Liver (tissue), 8 donors: ENCODE measurements at regions not wholly inside any gene's neighbourhood (a gene's known extent, or its start where the extent isn't known, plus 50 kb on each side); places are given as distances from the start of the nearest gene placed in this dataset.

Experiments used
- DNase-seq: peaks from one replicate; pipeline ENCODE4 v3.0.0-alpha.2; 2017; ENCODE audit warnings: low spot score
- H3K27ac ChIP-seq, 2 donors: one replicate each; pipeline ENCODE4 v1.7.0; 2013; ENCODE audit warnings: inconsistent platforms in 2 of 2, low read length in 2 of 2, control low read depth in 1 of 2, low read depth in 1 of 2, mild to moderate bottlenecking in 1 of 2
- H3K27me3 ChIP-seq, 4 donors: one replicate each; pipeline versions ENCODE4 v1.6.1 to v1.7.0; 2013; ENCODE audit warnings: low read length in 3 of 4, inconsistent platforms in 1 of 4, mild to moderate bottlenecking in 1 of 4, moderate library complexity in 1 of 4; ENCODE audit not compliant: control insufficient read depth in 4 of 4, insufficient read depth in 4 of 4
- H3K36me3 ChIP-seq, 4 donors: one replicate each; pipeline versions ENCODE4 v1.6.1 to v1.7.0; 2013; ENCODE audit warnings: low read length in 3 of 4, mild to moderate bottlenecking in 3 of 4, low read depth in 1 of 4, moderate library complexity in 1 of 4; ENCODE audit not compliant: control insufficient read depth in 4 of 4, insufficient read depth in 3 of 4
- H3K4me1 ChIP-seq, 4 donors: one replicate each; pipeline versions ENCODE4 v1.6.1 to v1.7.0; 2013; ENCODE audit warnings: low read length in 3 of 4, mild to moderate bottlenecking in 3 of 4, moderate library complexity in 1 of 4; ENCODE audit not compliant: control insufficient read depth in 4 of 4, insufficient read depth in 4 of 4
- H3K4me3 ChIP-seq, 3 donors: one replicate each; pipeline versions ENCODE4 v1.6.1 to v1.7.0; 2013; ENCODE audit warnings: low read length in 3 of 3, control low read depth in 1 of 3, low read depth in 1 of 3, mild to moderate bottlenecking in 1 of 3
- H3K9ac ChIP-seq, 2 donors: one replicate each; pipeline ENCODE4 v1.7.0; 2013; ENCODE audit warnings: low read length in 2 of 2, mild to moderate bottlenecking in 2 of 2, moderate library complexity in 2 of 2, control low read depth in 1 of 2, low read depth in 1 of 2
- H3K9me3 ChIP-seq, 4 donors: one replicate each; pipeline versions ENCODE4 v1.6.1 to v1.7.0; 2013; ENCODE audit warnings: low read length in 3 of 4; ENCODE audit not compliant: control insufficient read depth in 4 of 4
- ATF3 ChIP-seq: IDR thresholded peaks from 2 replicates; pipeline ENCODE4 v1.6.1; 2016; ENCODE audit warnings: antibody characterized with exemption
- CTCF ChIP-seq: fragments of 150-350 bp; IDR thresholded peaks from 2 replicates; pipeline ENCODE4 v1.5.1; 2017; ENCODE audit warnings: improper control_type of control experiment, low read depth, low read length; ENCODE audit not compliant: missing input control
- EGR1 ChIP-seq, 2 donors: IDR thresholded peaks; 2 replicates each; pipeline ENCODE4 v1.6.1; 2016 to 2018; ENCODE audit warnings: antibody characterized with exemption in 2 of 2, low read depth in 2 of 2
- FOXA1 ChIP-seq: IDR thresholded peaks from 2 replicates; pipeline ENCODE4 v1.6.1; 2016; ENCODE audit warnings: antibody characterized with exemption
- GABPA ChIP-seq, 2 donors: IDR thresholded peaks in 1 of 2; conservative IDR thresholded peaks in 1 of 2; 2 replicates each; pipeline ENCODE4 v1.6.1; 2016; ENCODE audit warnings: antibody characterized with exemption in 2 of 2, mild to moderate bottlenecking in 1 of 2, moderate library complexity in 1 of 2
- HNF4A ChIP-seq, 2 donors: conservative IDR thresholded peaks; 2 replicates each; pipeline ENCODE4 v1.6.1; 2016; ENCODE audit warnings: antibody characterized with exemption in 2 of 2, mild to moderate bottlenecking in 2 of 2
- HNF4G ChIP-seq: IDR thresholded peaks from 2 replicates; pipeline ENCODE4 v1.6.1; 2016; ENCODE audit warnings: antibody characterized with exemption
- JUND ChIP-seq, 2 donors: IDR thresholded peaks; 2 replicates each; pipeline ENCODE4 v1.6.1; 2016; ENCODE audit warnings: antibody characterized with exemption in 2 of 2
- NR2F2 ChIP-seq: IDR thresholded peaks from 2 replicates; pipeline ENCODE4 v1.6.1; 2016; ENCODE audit warnings: antibody characterized with exemption
- RAD21 ChIP-seq, 2 donors: IDR thresholded peaks; 2 replicates each; pipeline ENCODE4 v1.6.1; 2016; ENCODE audit warnings: antibody characterized with exemption in 2 of 2, mild to moderate bottlenecking in 2 of 2
- RXRA ChIP-seq, 2 donors: IDR thresholded peaks; 2 replicates each; pipeline ENCODE4 v1.6.1; 2017 to 2018; ENCODE audit warnings: antibody characterized with exemption in 2 of 2, mild to moderate bottlenecking in 1 of 2
- SP1 ChIP-seq: IDR thresholded peaks from 2 replicates; pipeline ENCODE4 v1.6.1; 2018; ENCODE audit warnings: antibody characterized with exemption, mild to moderate bottlenecking
- TAF1 ChIP-seq: conservative IDR thresholded peaks from 2 replicates; pipeline ENCODE4 v1.6.1; 2016; ENCODE audit warnings: antibody characterized with exemption, mild to moderate bottlenecking
- YY1 ChIP-seq: IDR thresholded peaks from 2 replicates; pipeline ENCODE4 v1.6.1; 2016; ENCODE audit warnings: antibody characterized with exemption, mild to moderate bottlenecking
- WGBS: extraction: QIAGEN DNeasy Blood & Tissue Kit; methylation state at CpG from one replicate; pipeline ENCODE4 v1.1.7; 2013; 5-methylcytosine and 5-hydroxymethylcytosine counted together
- donor health status: healthy.
- donor health status: healthy.
- donor health status: healthy.
- donor health status: healthy.
- donor health status: healthy.

GRCh38 chr2:136482006-136482405 is 283.3 kb upstream of the THSD7B start:
- DNase-seq, result no peak
- WGBS, result 93% methylated on average over 2 of the region's 2 CpGs
- H3K9ac ChIP-seq, result no peak overlapping the region
- peaks cover 0 to 4% (median 0%) of the 10 kb centered on the region in 4 donors for H3K27me3 ChIP-seq
- TF ChIP-seq CTCF (no peak), RAD21 (IDR thresholded peaks at IDR 0.05) (no peak), NR2F2 (no peak), RXRA (IDR thresholded peaks at IDR 0.05) (no peak)
- H3K27ac ChIP-seq, result no peak overlapping the region
- no peaks in the 10 kb centered on the region for H3K4me1 ChIP-seq
- H3K36me3 ChIP-seq, result no peaks in the 10 kb centered on the region
- peaks cover 0 to 4% (median 3%) of the 10 kb centered on the region in 4 donors for H3K9me3 ChIP-seq
- no peak overlapping the region for H3K4me3 ChIP-seq

- WGBS, result 71% methylated on average over 2 of the region's 2 CpGs
- no peak for DNase-seq
- TF ChIP-seq YY1 (no peak), JUND (IDR thresholded peaks at IDR 0.05) (no peak), GABPA (IDR thresholded peaks at IDR 0.05 in 1 of 2, conservative IDR thresholded peaks at IDR 0.05 in 1 of 2) (no peak), NR2F2 (no peak), TAF1 (no peak), SP1 (no peak), HNF4A (conservative IDR thresholded peaks at IDR 0.05) (no peak), EGR1 (IDR thresholded peaks at IDR 0.05; ENCODE audit: low read depth in 2 of 2) (no peak), HNF4G (no peak), ATF3 (no peak)
- Histone ChIP-seq H3K4me1 (no peaks in the 10 kb centered on the region), H3K4me3 (no peak overlapping the region), H3K27ac (no peak overlapping the region), H3K36me3 (no peaks in the 10 kb centered on the region), H3K27me3 (peaks cover 0 to 4% (median 0%) of the 10 kb centered on the region in 4 donors), H3K9me3 (peaks cover 0 to 4% (median 3%) of the 10 kb centered on the region in 4 donors), H3K9ac (no peak overlapping the region)
Observed at GRCh38 chr2:136479696-136480095, 285.6 kb upstream of the THSD7B start.

- Histone ChIP-seq H3K9ac (no peak overlapping the region), H3K27me3 (peaks cover 0 to 4% (median 0%) of the 10 kb centered on the region in 4 donors), H3K27ac (no peak overlapping the region), H3K4me3 (no peak overlapping the region), H3K36me3 (no peaks in the 10 kb centered on the region), H3K4me1 (no peaks in the 10 kb centered on the region), H3K9me3 (no peaks in the 10 kb centered on the region)
- TF ChIP-seq FOXA1 (no peak), NR2F2 (no peak), EGR1 (IDR thresholded peaks at IDR 0.05; ENCODE audit: low read depth in 2 of 2) (no peak)
- no peak for DNase-seq
- 54% methylated on average over 7 of the region's 7 CpGs for WGBS
Observed at GRCh38 chr2:136468799-136469369, 296.5 kb upstream of the THSD7B start.
